A549 (cell line): ENCODE measurements at regions not wholly inside any gene's neighbourhood (a gene's known extent, or its start where the extent isn't known, plus 50 kb on each side); places are given as distances from the start of the nearest gene placed in this dataset.
"Not testable (repeated sequence)": the region's sequence is repeated elsewhere in the genome, so short reads cannot be mapped to it uniquely, and the experiment has no call there.

ENCODE experiments used
- ATAC-seq, 2 experiments: fragments of 200-7000 bp in 1 of 2; fragments of >200 bp in 1 of 2; cut with Nextera tagmentation in 1 of 2; cut with Tn5 transposase in 1 of 2; 3 replicates each; pipeline versions ENCODE4 v1.8.0 to v1.9.1; 2018 to 2020; ENCODE audit warnings: mild to moderate bottlenecking in 1 of 2, moderate library complexity in 1 of 2
- CTCF ChIA-PET: fragments of 300-600 bp; sonication (Branson Sonifier 250); formaldehyde crosslinking; extraction: SDS; loops from one replicate; lab custom pipeline; 2021; ENCODE audit warnings: antibody characterized with exemption, inconsistent platforms; lab: Yijun Ruan, JAX
- POLR2A ChIA-PET: fragments of 350-600 bp; formaldehyde crosslinking; extraction: SDS; loops from one replicate; lab custom pipeline; 2021; ENCODE audit warnings: antibody characterized with exemption, inconsistent platforms; lab: Yijun Ruan, JAX
- DNase-seq, 2 experiments: peaks; one replicate each; pipeline versions ENCODE4 v3.0.0 to v3.0.0-alpha.2; 2011 to 2016; ENCODE audit warnings: low read depth in 1 of 2, low spot score in 1 of 2
- FAIRE-seq: peaks from 2 replicates; lab custom pipeline; 2011; peaks lifted over from hg19 to GRCh38; lab: Jason Lieb, UNC
- H3K27ac ChIP-seq, 2 experiments: fragments of >200 bp; sonication (Bioruptor Twin); formaldehyde crosslinking; 3 replicates each; pipeline ENCODE4 v1.5.1; 2016 to 2017
- H3K4me1 ChIP-seq: fragments of >200 bp; sonication (Bioruptor Twin); formaldehyde crosslinking; 3 replicates; pipeline ENCODE4 v1.6.1; 2016
- H3K4me2 ChIP-seq: fragments of >200 bp; sonication (Bioruptor Twin); formaldehyde crosslinking; 3 replicates; pipeline ENCODE4 v1.6.1; 2016
- H3K4me3 ChIP-seq: fragments of >200 bp; sonication (Bioruptor Twin); formaldehyde crosslinking; 3 replicates; pipeline ENCODE4 v1.5.1; 2016
- H3K9me3 ChIP-seq: fragments of >200 bp; sonication (Bioruptor Twin); formaldehyde crosslinking; 3 replicates; pipeline ENCODE4 v1.6.1; 2016
- BCL3 ChIP-seq: fragments of >200 bp; sonication (Bioruptor Twin); formaldehyde crosslinking; IDR thresholded peaks from 3 replicates; pipeline ENCODE4 v1.6.1; 2016
- CEBPB ChIP-seq, 2 experiments: fragments of >200 bp in 1 of 2; sonication (Bioruptor Twin) in 1 of 2; formaldehyde crosslinking in 1 of 2; IDR thresholded peaks; 2 replicates each; pipeline ENCODE4 v1.6.1; 2012 to 2016
- CHD4 ChIP-seq: fragments of 200-600 bp; sonication (generic); IDR thresholded peaks from 2 replicates; pipeline ENCODE4 v1.6.1; 2016; ENCODE audit warnings: antibody characterized with exemption, mild to moderate bottlenecking, borderline replicate concordance
- E2F6 ChIP-seq: IDR thresholded peaks from 2 replicates; pipeline ENCODE4 v1.6.1; 2012; ENCODE audit warnings: low read depth, borderline replicate concordance
- ELK1 ChIP-seq: fragments of 150-350 bp; IDR thresholded peaks from 2 replicates; pipeline ENCODE4 v1.6.1; 2014; ENCODE audit warnings: low read depth, mild to moderate bottlenecking, low read length
- FOSL2 ChIP-seq, 2 experiments: fragments of 450-650 bp in 1 of 2; fragments of >200 bp in 1 of 2; sonication (Bioruptor Twin) in 1 of 2; formaldehyde crosslinking; IDR thresholded peaks; 2 replicates each; pipeline versions ENCODE4 v1.5.0 to v1.6.1; 2016 to 2020; ENCODE audit warnings: mild to moderate bottlenecking in 1 of 2, moderate library complexity in 1 of 2
- GATA3 ChIP-seq: IDR thresholded peaks from 2 replicates; pipeline ENCODE4 v1.6.1; 2012; ENCODE audit warnings: borderline replicate concordance
- HEYL ChIP-seq: fragments of 250-450 bp; sonication (Bioruptor Pico); IDR thresholded peaks from 2 replicates; pipeline ENCODE4 v1.8.0; 2021; ENCODE audit warnings: mild to moderate bottlenecking, moderate library complexity
- HOXA7 ChIP-seq: fragments of 250-450 bp; sonication (Bioruptor Pico); IDR thresholded peaks from 2 replicates; pipeline ENCODE4 v1.5.0; 2020; ENCODE audit warnings: mild to moderate bottlenecking, moderate library complexity
- MAFK ChIP-seq: fragments of 450-650 bp; IDR thresholded peaks from 2 replicates; pipeline ENCODE4 v1.6.1; 2014; ENCODE audit not compliant: partially characterized antibody
- MYC ChIP-seq: IDR thresholded peaks from 2 replicates; pipeline ENCODE4 v1.6.1; 2012; ENCODE audit warnings: mild to moderate bottlenecking, inconsistent platforms, low read length, improper control_type of control experiment, borderline replicate concordance
- NPAS2 ChIP-seq: fragments of 250-450 bp; sonication (Bioruptor Pico); IDR thresholded peaks from 2 replicates; pipeline ENCODE4 v1.8.0; 2022; ENCODE audit warnings: mild to moderate bottlenecking, moderate library complexity, borderline replicate concordance
- NR3C1 ChIP-seq: fragments of >200 bp; sonication (Bioruptor Twin); formaldehyde crosslinking; IDR thresholded peaks from 3 replicates; pipeline ENCODE4 v1.6.1; 2017
- PBX3 ChIP-seq: IDR thresholded peaks from 2 replicates; pipeline ENCODE4 v1.6.1; 2012
- POLR2AphosphoS2 ChIP-seq: conservative IDR thresholded peaks from 2 replicates; pipeline ENCODE4 v1.6.1; 2012; ENCODE audit warnings: low read length, improper control_type of control experiment, inconsistent platforms
- RAD21 ChIP-seq, 2 experiments: fragments of >200 bp in 1 of 2; sonication (Bioruptor Twin) in 1 of 2; formaldehyde crosslinking in 1 of 2; IDR thresholded peaks in 1 of 2; conservative IDR thresholded peaks in 1 of 2; 2 replicates in 1 of 2; 3 replicates in 1 of 2; pipeline ENCODE4 v1.6.1; 2012 to 2018; ENCODE audit warnings: inconsistent platforms in 1 of 2
- USF2 ChIP-seq: fragments of 450-650 bp; IDR thresholded peaks from 2 replicates; pipeline ENCODE4 v1.6.1; 2014; ENCODE audit warnings: antibody characterized with exemption
- ZNF302 ChIP-seq: fragments of 250-450 bp; sonication (Bioruptor Pico); IDR thresholded peaks from 2 replicates; pipeline ENCODE4 v1.9.0; 2021; ENCODE audit warnings: inconsistent platforms, mild to moderate bottlenecking, moderate library complexity
- WGBS: methylation state at CpG from one replicate; pipeline ENCODE4 v1.1.6; 2017; ENCODE audit errors: missing lambda C conversion rate; 5-methylcytosine and 5-hydroxymethylcytosine counted together

- ChIA-PET POLR2A (no interaction called here), CTCF (interaction anchor here (0.8 kb wide), 1 partner anchor 26 kb away, joined by 3 read pairs; no protein-coding TSS in a partner anchor)
- H3K27ac ChIP-seq = no peak overlapping the region
- FAIRE-seq = no peak
- no peak overlapping the region for H3K4me3 ChIP-seq
- ATAC-seq = no peak
- WGBS = 43% methylated on average over 2 of the region's 2 CpGs
- no peaks in the 10 kb centered on the region for H3K4me1 ChIP-seq
- H3K4me2 ChIP-seq = no peak overlapping the region
- DNase-seq = no peak
- TF ChIP-seq NR3C1 (no peak), MYC (no peak), RAD21 (conservative IDR thresholded peaks at IDR 0.05 in 1 of 2, IDR thresholded peaks at IDR 0.05 in 1 of 2) (no peak), POLR2AphosphoS2 (no peak), PBX3 (no peak), FOSL2 (IDR thresholded peaks at IDR 0.05) (no peak), FOSL2 (CRISPR knock-in tag; IDR thresholded peaks at IDR 0.05) (no peak), CHD4 (no peak)
- no peaks in the 10 kb centered on the region for H3K9me3 ChIP-seq
Measured at GRCh38 chr12:29025937-29026336, 123.1 kb upstream of the FAR2 start.

- ChIA-PET POLR2A (no interaction called here), CTCF (interaction anchor here (0.8 to 1.0 kb wide), 2 partner anchors 27 to 47 kb away, joined by 3 read pairs; no protein-coding TSS in a partner anchor)
- H3K9me3 ChIP-seq = no peaks in the 10 kb centered on the region
- ATAC-seq (no peak), FAIRE-seq (no peak), DNase-seq (no peak)
- H3K4me1 ChIP-seq = no peaks in the 10 kb centered on the region
- no peak overlapping the region for H3K4me2 ChIP-seq
- no peak overlapping the region for H3K27ac ChIP-seq
- WGBS = 1% methylated on average over 4 of the region's 4 CpGs
- TF ChIP-seq CHD4 = no peak
- no peak for TF ChIP-seq ZNF302 (CRISPR knock-in tag)
- no peak overlapping the region for H3K4me3 ChIP-seq
Measured at GRCh38 chr12:29026419-29026818, 122.7 kb upstream of the FAR2 start.

GRCh38 chr12:29029484-29029883, 119.6 kb upstream of the FAR2 start:
- CTCF ChIA-PET, FAIRE-seq, H3K27ac ChIP-seq, DNase-seq, ATAC-seq, POLR2A ChIA-PET, H3K4me3 ChIP-seq, H3K4me2 ChIP-seq, H3K9me3 ChIP-seq, H3K4me1 ChIP-seq: not testable (repeated sequence)
- 40% methylated on average over 8 of the region's 8 CpGs for WGBS

GRCh38 chr12:29030006-29030405, 119.1 kb upstream of the FAR2 start:
- Histone ChIP-seq H3K4me1 (no peaks in the 10 kb centered on the region), H3K27ac (no peak overlapping the region), H3K4me2 (no peak overlapping the region), H3K9me3 (no peaks in the 10 kb centered on the region), H3K4me3 (no peak overlapping the region)
- DNase-seq (no peak), FAIRE-seq (peak; percentile 7), ATAC-seq (no peak)
- TF ChIP-seq GATA3 = no peak
- TF ChIP-seq CEBPB (IDR thresholded peaks at IDR 0.05) = no peak
- TF ChIP-seq MAFK = no peak
- TF ChIP-seq BCL3 = no peak
- TF ChIP-seq ELK1 = no peak
- no peak for TF ChIP-seq NPAS2 (CRISPR knock-in tag)
- no peak for TF ChIP-seq E2F6
- no peak for TF ChIP-seq USF2
- TF ChIP-seq HEYL (CRISPR knock-in tag) = no peak
- no peak for TF ChIP-seq HOXA7
- ChIA-PET POLR2A (no interaction called here), CTCF (no interaction called here)
- 3% methylated on average over 1 of the region's 1 CpG for WGBS
